Endothelial cell of umbilical vein (primary cell): ENCODE measurements at regions not wholly inside any gene's neighbourhood (a gene's known extent, or its start where the extent isn't known, plus 50 kb on each side); places are given as distances from the start of the nearest gene placed in this dataset.

Experiments
- BruUV-seq: library from RNA; stranded (reverse); fragments of 400-500 nt; replicated peaks from 2 replicates; lab custom pipeline; 2021; lab: Mats Ljungman, UMichigan
- CTCF ChIA-PET: fragments of 300-600, 350-600 bp; sonication (Branson Sonifier 250); formaldehyde crosslinking; loops from one replicate; lab custom pipeline; 2021; ENCODE audit warnings: antibody characterized with exemption, inconsistent platforms; lab: Charles Lee
- POLR2A ChIA-PET: fragments of 300-600, 350-600 bp; sonication (Branson Sonifier 250); formaldehyde crosslinking; loops from one replicate; lab custom pipeline; 2021; ENCODE audit warnings: antibody characterized with exemption, inconsistent platforms; lab: Charles Lee
- DNase-seq: peaks from one replicate; pipeline ENCODE4 v3.0.0-alpha.2; 2011; ENCODE audit warnings: low read depth, low spot score
- FAIRE-seq: peaks from 2 replicates; lab custom pipeline; 2011; peaks lifted over from hg19 to GRCh38; lab: Jason Lieb, UNC
- H2AFZ ChIP-seq: 2 replicates; pipeline ENCODE4 v1.6.0; 2012; ENCODE audit warnings: low read depth, low read length, control low read depth, inconsistent platforms
- H3K27ac ChIP-seq: 2 replicates; pipeline ENCODE4 v1.5.1; 2011; ENCODE audit warnings: low read depth, mild to moderate bottlenecking, control low read depth, low read length, moderate library complexity; ENCODE audit not compliant: insufficient read depth
- H3K27me3 ChIP-seq, 2 experiments: 2 replicates each; pipeline versions ENCODE4 v1.6.0 to v1.6.1; 2011; ENCODE audit warnings: low read length in 2 of 2, mixed read lengths in 1 of 2; ENCODE audit not compliant: control insufficient read depth in 2 of 2, insufficient read depth in 2 of 2
- H3K36me3 ChIP-seq, 2 experiments: 2 replicates in 1 of 2; 3 replicates in 1 of 2; pipeline ENCODE4 v1.5.1; 2011; ENCODE audit warnings: low read length in 2 of 2, mild to moderate bottlenecking in 1 of 2, moderate library complexity in 1 of 2; ENCODE audit not compliant: control insufficient read depth in 2 of 2, insufficient read depth in 2 of 2; ENCODE audit errors: extremely low read depth in 1 of 2
- H3K4me1 ChIP-seq: 3 replicates; pipeline ENCODE4 v1.5.1; 2011; ENCODE audit warnings: mild to moderate bottlenecking, low read length; ENCODE audit not compliant: control insufficient read depth, insufficient read depth; ENCODE audit errors: extremely low read depth
- H3K4me2 ChIP-seq: 2 replicates; pipeline ENCODE4 v1.6.1; 2011; ENCODE audit warnings: low read length, control low read depth, mixed read lengths; ENCODE audit not compliant: insufficient read depth
- H3K4me3 ChIP-seq, 3 experiments: fragments of 200-600 bp in 1 of 3; sonication (generic), shearing (Covaris generic) in 1 of 3; replicated peaks in 1 of 3; 2 replicates each; pipeline ENCODE4 v1.5.1; 2011 to 2016; ENCODE audit warnings: control low read depth in 3 of 3, low read length in 3 of 3, mild to moderate bottlenecking in 2 of 3, inconsistent platforms in 1 of 3, low read depth in 1 of 3, moderate library complexity in 1 of 3; ENCODE audit not compliant: insufficient read depth in 1 of 3
- H3K79me2 ChIP-seq: 2 replicates; pipeline ENCODE4 v1.6.0; 2012; ENCODE audit warnings: low read length, inconsistent platforms; ENCODE audit not compliant: control insufficient read depth, insufficient read depth
- H3K9ac ChIP-seq: replicated peaks from 2 replicates; pipeline ENCODE3; 2011; ENCODE audit warnings: low read length, control low read depth; ENCODE audit not compliant: insufficient read depth; ENCODE audit errors: extremely low read depth
- H3K9me1 ChIP-seq: replicated peaks from 3 replicates; pipeline ENCODE4 v1.6.0; 2011; ENCODE audit warnings: mild to moderate bottlenecking, low read length; ENCODE audit not compliant: control insufficient read depth, insufficient read depth; ENCODE audit errors: extremely low read depth
- H3K9me3 ChIP-seq: replicated peaks from 2 replicates; pipeline ENCODE4 v1.5.1; 2012; ENCODE audit warnings: low read length, inconsistent platforms; ENCODE audit not compliant: control insufficient read depth, insufficient read depth
- H4K20me1 ChIP-seq: replicated peaks from 2 replicates; pipeline ENCODE3; 2011; ENCODE audit warnings: mild to moderate bottlenecking, low read length; ENCODE audit not compliant: control insufficient read depth, insufficient read depth; ENCODE audit errors: extremely low read depth
- EZH2 ChIP-seq: IDR thresholded peaks from 2 replicates; pipeline ENCODE4 v1.6.1; 2012; ENCODE audit warnings: borderline replicate concordance, low read depth, mild to moderate bottlenecking, moderate library complexity, low read length, inconsistent platforms; ENCODE audit not compliant: severe bottlenecking
- FOS ChIP-seq: IDR thresholded peaks from 2 replicates; pipeline ENCODE4 v1.6.1; 2011; ENCODE audit warnings: mild to moderate bottlenecking, low read length, moderate library complexity, borderline replicate concordance; ENCODE audit not compliant: insufficient read depth
- GATA2 ChIP-seq: IDR thresholded peaks from 2 replicates; pipeline ENCODE4 v1.7.0; 2011; ENCODE audit warnings: low read depth, mild to moderate bottlenecking, moderate library complexity, mixed read lengths, low read length; ENCODE audit not compliant: insufficient read length, insufficient read depth
- JUN ChIP-seq: IDR thresholded peaks from 2 replicates; pipeline ENCODE4 v1.6.1; 2011; ENCODE audit warnings: borderline replicate concordance, low read depth; ENCODE audit not compliant: insufficient read length, insufficient read depth
- MYC ChIP-seq: IDR thresholded peaks from one replicate; pipeline ENCODE4 v1.6.1; 2011; ENCODE audit warnings: mild to moderate bottlenecking, low read depth, low read length
- POLR2A ChIP-seq: IDR thresholded peaks from 2 replicates; pipeline ENCODE4 v1.6.1; 2012; ENCODE audit warnings: low read depth, mild to moderate bottlenecking, control low read depth, low read length
- POLR2AphosphoS5 ChIP-seq: IDR thresholded peaks from 2 replicates; pipeline ENCODE4 v1.6.1; 2012; ENCODE audit warnings: low read depth, mild to moderate bottlenecking, control low read depth, low read length, moderate library complexity; ENCODE audit not compliant: insufficient read depth
- dilution Hi-C: fragments of 300-500 bp; cut with MboI; formaldehyde crosslinking; loops from one replicate; pipeline ENCODE4 v1.15.0; 2019; ENCODE audit warnings: low sequenced_read_pairs; ENCODE audit not compliant: extremely low pct_ligation_motif_present
- intact Hi-C: fragments of 100-400 bp; cut with micrococcal nuclease; formaldehyde crosslinking; loops from one replicate; pipeline ENCODE4 v1.10.0; 2022
- TF ChIP-seq, protein P1 (sequence below): IDR thresholded peaks from 2 replicates; pipeline ENCODE4 v1.6.1; 2011; ENCODE audit not compliant: insufficient read depth, insufficient read length
- TF ChIP-seq, protein P2 (sequence below), 2 donors: IDR thresholded peaks; 1 replicate in 1 of 2; 2 replicates in 1 of 2; pipeline ENCODE4 v1.5.1; 2011; ENCODE audit warnings: low read length in 2 of 2, mild to moderate bottlenecking in 2 of 2, moderate library complexity in 2 of 2, control low read depth in 1 of 2, inconsistent platforms in 1 of 2, low read depth in 1 of 2; ENCODE audit not compliant: insufficient read depth in 1 of 2; ENCODE audit errors: extremely low read depth in 1 of 2

DNA sequence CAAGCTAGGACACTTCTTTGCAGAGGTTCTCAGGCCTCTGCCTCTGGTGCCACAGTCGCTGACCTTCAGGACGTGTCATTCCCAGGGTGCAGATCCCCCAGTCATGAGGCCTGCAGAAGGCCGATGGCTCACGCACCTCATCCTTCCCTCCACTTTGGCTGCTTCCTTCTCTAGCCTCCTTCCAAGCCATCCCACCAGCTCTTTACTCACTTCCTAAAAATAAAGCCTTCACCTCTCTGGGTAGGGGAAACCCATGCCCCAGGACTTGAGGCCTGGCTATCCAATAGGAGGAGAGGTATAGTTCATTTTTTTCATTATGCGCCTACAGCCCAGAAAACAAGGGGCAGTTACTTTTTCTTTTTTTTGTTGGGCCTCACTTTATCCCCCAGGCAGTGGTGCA, 91.4 kb downstream of the B3GNT2 start:
- peaks cover 0 to 2% of the 10 kb centered on the region in 2 experiments for H3K27me3 ChIP-seq
- no peak overlapping the region for H3K4me3 ChIP-seq
- BruUV-seq: no TSS peak
- H3K9me1 ChIP-seq: no peaks in the 10 kb centered on the region
- H3K27ac ChIP-seq: no peak overlapping the region
- ChIA-PET CTCF (interaction anchor here (0.8 to 2.5 kb wide), 3 partner anchors 10 to 56 kb away, joined by 3 to 8 read pairs (median 3); no protein-coding TSS in a partner anchor), POLR2A (no interaction called here)
- no peak for TF ChIP-seq GATA2
- TF ChIP-seq JUN: no peak
- no peak for TF ChIP-seq POLR2A
- no peak for TF ChIP-seq POLR2AphosphoS5
- TF ChIP-seq, protein P1, sequence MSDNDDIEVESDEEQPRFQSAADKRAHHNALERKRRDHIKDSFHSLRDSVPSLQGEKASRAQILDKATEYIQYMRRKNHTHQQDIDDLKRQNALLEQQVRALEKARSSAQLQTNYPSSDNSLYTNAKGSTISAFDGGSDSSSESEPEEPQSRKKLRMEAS: no peak
- TF ChIP-seq EZH2: no peak
- TF ChIP-seq, protein P2, sequence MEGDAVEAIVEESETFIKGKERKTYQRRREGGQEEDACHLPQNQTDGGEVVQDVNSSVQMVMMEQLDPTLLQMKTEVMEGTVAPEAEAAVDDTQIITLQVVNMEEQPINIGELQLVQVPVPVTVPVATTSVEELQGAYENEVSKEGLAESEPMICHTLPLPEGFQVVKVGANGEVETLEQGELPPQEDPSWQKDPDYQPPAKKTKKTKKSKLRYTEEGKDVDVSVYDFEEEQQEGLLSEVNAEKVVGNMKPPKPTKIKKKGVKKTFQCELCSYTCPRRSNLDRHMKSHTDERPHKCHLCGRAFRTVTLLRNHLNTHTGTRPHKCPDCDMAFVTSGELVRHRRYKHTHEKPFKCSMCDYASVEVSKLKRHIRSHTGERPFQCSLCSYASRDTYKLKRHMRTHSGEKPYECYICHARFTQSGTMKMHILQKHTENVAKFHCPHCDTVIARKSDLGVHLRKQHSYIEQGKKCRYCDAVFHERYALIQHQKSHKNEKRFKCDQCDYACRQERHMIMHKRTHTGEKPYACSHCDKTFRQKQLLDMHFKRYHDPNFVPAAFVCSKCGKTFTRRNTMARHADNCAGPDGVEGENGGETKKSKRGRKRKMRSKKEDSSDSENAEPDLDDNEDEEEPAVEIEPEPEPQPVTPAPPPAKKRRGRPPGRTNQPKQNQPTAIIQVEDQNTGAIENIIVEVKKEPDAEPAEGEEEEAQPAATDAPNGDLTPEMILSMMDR (IDR thresholded peaks at IDR 0.05; ENCODE audit: extremely low read depth in 1 of 2, insufficient read depth in 1 of 2, low read depth in 1 of 2, low read length in 2 of 2): no peak
- no peak for TF ChIP-seq FOS
- no peak for TF ChIP-seq MYC
- H3K9ac ChIP-seq: no peak overlapping the region
- no peaks in the 10 kb centered on the region for H3K4me1 ChIP-seq
- no peaks in the 10 kb centered on the region for H4K20me1 ChIP-seq
- no peaks in the 10 kb centered on the region for H3K9me3 ChIP-seq
- no peak overlapping the region for H2AFZ ChIP-seq
- DNase-seq (no peak), FAIRE-seq (no peak)
- H3K4me2 ChIP-seq: no peak overlapping the region
- dilution Hi-C loops: no loop called here
- no peaks in the 10 kb centered on the region for H3K36me3 ChIP-seq
- no peaks in the 10 kb centered on the region for H3K79me2 ChIP-seq
- intact Hi-C loops: no loop called here
